ENCODE measurements at regions not wholly inside any gene's neighbourhood (a gene's known extent, or its start where the extent isn't known, plus 50 kb on each side); places are given as distances from the start of the nearest gene placed in this dataset.

DNA sequence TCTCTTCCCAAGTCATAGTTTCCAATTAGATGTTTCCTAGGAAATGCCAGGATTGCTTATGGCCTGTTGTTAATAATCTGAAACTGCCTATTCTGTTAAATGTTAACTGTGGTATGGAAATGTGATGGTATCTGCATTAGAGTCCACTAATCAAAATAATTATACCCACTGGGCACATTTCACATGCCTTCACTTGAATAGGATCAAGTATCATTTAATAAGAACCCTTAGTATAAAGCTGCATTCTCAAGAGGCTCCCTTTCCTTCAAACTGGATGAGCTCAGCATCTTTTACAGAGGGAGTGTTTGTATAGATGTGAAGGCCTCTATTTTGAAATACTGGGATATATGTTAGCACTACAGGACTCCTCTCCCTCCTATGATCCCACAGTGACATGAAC lies 477.2 kb upstream of the VRK2 start:
- H3K36me3 ChIP-seq (ENCODE audit: control insufficient read depth in 2 of 3, insufficient read depth in 3 of 3, low read length in 3 of 3), result no peaks in the 10 kb centered on the region
- H3K9ac ChIP-seq (ENCODE audit: low read length in 3 of 3), result no peak overlapping the region
- TF ChIP-seq, protein P1, sequence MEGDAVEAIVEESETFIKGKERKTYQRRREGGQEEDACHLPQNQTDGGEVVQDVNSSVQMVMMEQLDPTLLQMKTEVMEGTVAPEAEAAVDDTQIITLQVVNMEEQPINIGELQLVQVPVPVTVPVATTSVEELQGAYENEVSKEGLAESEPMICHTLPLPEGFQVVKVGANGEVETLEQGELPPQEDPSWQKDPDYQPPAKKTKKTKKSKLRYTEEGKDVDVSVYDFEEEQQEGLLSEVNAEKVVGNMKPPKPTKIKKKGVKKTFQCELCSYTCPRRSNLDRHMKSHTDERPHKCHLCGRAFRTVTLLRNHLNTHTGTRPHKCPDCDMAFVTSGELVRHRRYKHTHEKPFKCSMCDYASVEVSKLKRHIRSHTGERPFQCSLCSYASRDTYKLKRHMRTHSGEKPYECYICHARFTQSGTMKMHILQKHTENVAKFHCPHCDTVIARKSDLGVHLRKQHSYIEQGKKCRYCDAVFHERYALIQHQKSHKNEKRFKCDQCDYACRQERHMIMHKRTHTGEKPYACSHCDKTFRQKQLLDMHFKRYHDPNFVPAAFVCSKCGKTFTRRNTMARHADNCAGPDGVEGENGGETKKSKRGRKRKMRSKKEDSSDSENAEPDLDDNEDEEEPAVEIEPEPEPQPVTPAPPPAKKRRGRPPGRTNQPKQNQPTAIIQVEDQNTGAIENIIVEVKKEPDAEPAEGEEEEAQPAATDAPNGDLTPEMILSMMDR (IDR thresholded peaks at IDR 0.05; ENCODE audit: borderline replicate concordance, extremely low read depth, insufficient read depth), result no peak
- no peaks in the 10 kb centered on the region for H3K4me1 ChIP-seq (ENCODE audit: control insufficient read depth in 2 of 3, insufficient read depth in 2 of 3, low read depth in 1 of 3, low read length in 3 of 3)
- no peaks in the 10 kb centered on the region for H3K9me3 ChIP-seq (ENCODE audit: control insufficient read depth in 2 of 3, insufficient read depth in 1 of 3, low read length in 3 of 3)
- no peaks in the 10 kb centered on the region for H3K27me3 ChIP-seq (ENCODE audit: control insufficient read depth, insufficient read depth, low read length)
- H3K4me3 ChIP-seq (ENCODE audit: low read length in 3 of 3), result no peak overlapping the region
- intact Hi-C loops (cut with DNase I), result no loop called here
- H3K27ac ChIP-seq (ENCODE audit: low read depth in 2 of 2, low read length in 2 of 2), result no peak overlapping the region
- no peak for FAIRE-seq
- no peak for DNase-seq

DNA sequence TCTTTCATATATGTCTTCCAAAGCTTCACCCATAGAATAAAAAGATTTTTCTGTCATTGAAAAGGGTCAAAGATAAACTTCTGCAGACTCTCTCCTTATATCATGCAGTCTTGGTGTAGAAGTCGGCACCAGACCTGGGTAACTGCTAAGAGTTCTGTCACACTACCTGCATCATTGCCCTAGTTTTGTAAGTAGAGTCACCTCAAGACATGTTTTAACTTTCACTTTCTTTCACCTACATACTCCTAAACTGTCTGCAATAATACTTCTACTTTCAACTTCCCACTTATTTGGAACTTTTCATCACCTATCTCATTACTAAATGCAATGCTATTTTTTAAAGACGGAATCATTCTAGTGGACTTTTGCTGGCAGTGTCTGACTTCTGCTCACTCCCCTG lies 475.6 kb upstream of the VRK2 start:
- Histone ChIP-seq H3K27ac (ENCODE audit: low read depth in 2 of 2, low read length in 2 of 2) (no peak overlapping the region), H3K36me3 (ENCODE audit: control insufficient read depth in 2 of 3, insufficient read depth in 3 of 3, low read length in 3 of 3) (no peaks in the 10 kb centered on the region), H3K9ac (ENCODE audit: low read length in 3 of 3) (no peak overlapping the region), H3K27me3 (ENCODE audit: control insufficient read depth, insufficient read depth, low read length) (no peaks in the 10 kb centered on the region), H3K4me1 (ENCODE audit: control insufficient read depth in 2 of 3, insufficient read depth in 2 of 3, low read depth in 1 of 3, low read length in 3 of 3) (no peaks in the 10 kb centered on the region), H3K4me3 (ENCODE audit: low read length in 3 of 3) (no peak overlapping the region), H3K9me3 (ENCODE audit: control insufficient read depth in 2 of 3, insufficient read depth in 1 of 3, low read length in 3 of 3) (no peaks in the 10 kb centered on the region)
- DNase-seq (no peak), FAIRE-seq (no peak)
- intact Hi-C loops (cut with DNase I), result no loop called here
- TF ChIP-seq, protein P1 (IDR thresholded peaks at IDR 0.05; ENCODE audit: borderline replicate concordance, extremely low read depth, insufficient read depth), result no peak

DNA sequence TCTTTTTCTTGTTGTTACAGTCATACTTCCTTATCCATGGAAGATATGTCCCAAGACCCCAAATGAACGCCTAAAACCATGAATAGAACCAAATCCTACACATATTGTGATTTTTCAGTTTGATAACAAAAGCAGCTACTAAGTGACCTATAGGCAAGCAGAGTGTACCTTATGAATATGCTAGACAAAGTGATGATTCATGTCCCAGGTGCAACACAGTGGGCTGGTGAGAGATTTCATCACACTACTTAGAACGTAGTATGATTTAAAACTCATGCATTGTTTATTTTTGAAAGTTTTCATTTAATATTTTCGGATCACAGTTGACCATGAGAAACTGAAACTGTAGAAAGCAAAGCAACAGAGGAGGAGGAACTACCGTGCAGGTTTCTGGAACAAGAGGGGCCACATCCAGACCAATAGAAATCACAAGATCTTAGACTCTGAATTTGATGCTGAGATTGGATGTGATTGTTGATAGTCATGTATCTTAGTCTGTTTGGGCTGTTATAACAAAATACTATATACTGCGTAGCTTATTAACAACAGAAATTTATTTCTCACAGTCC lies 470.8 kb upstream of the VRK2 start:
- Histone ChIP-seq H3K4me1 (ENCODE audit: control insufficient read depth in 2 of 3, insufficient read depth in 2 of 3, low read depth in 1 of 3, low read length in 3 of 3) (no peaks in the 10 kb centered on the region), H3K9ac (ENCODE audit: low read length in 3 of 3) (no peak overlapping the region), H3K27me3 (ENCODE audit: control insufficient read depth, insufficient read depth, low read length) (no peaks in the 10 kb centered on the region), H3K27ac (ENCODE audit: low read depth in 2 of 2, low read length in 2 of 2) (no peak overlapping the region), H3K36me3 (ENCODE audit: control insufficient read depth in 2 of 3, insufficient read depth in 3 of 3, low read length in 3 of 3) (no peaks in the 10 kb centered on the region), H3K4me3 (ENCODE audit: low read length in 3 of 3) (no peak overlapping the region), H3K9me3 (ENCODE audit: control insufficient read depth in 2 of 3, insufficient read depth in 1 of 3, low read length in 3 of 3) (no peaks in the 10 kb centered on the region)
- DNase-seq (no peak), FAIRE-seq (no peak)
- TF ChIP-seq, protein P1 (IDR thresholded peaks at IDR 0.05; ENCODE audit: borderline replicate concordance, extremely low read depth, insufficient read depth), result no peak
- intact Hi-C loops (cut with DNase I), result no loop called here

DNA sequence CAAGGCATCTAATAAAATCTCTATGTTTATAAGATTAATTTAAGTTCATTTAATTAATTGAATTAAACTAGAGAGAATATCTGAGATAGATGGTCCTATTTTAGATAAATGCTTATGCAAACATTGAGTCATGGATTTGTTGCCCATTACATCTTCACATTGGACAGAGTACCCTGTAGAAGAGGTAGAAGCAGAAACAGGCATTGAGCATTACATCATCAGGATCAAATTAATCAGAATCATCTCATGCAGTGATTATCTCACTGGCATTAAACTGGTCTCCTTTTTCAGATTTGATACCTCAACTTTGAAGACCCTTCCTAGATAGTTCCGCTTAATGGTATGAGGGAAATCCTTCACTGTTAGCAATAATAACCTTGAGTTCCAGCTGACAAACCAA lies 469.6 kb upstream of the VRK2 start:
- no peak overlapping the region for H3K27ac ChIP-seq (ENCODE audit: low read depth in 2 of 2, low read length in 2 of 2)
- TF ChIP-seq, protein P1 (IDR thresholded peaks at IDR 0.05; ENCODE audit: borderline replicate concordance, extremely low read depth, insufficient read depth), result no peak
- intact Hi-C loops (cut with DNase I), result no loop called here
- H3K4me3 ChIP-seq (ENCODE audit: low read length in 3 of 3), result no peak overlapping the region
- FAIRE-seq (no peak), DNase-seq (no peak)
- no peak overlapping the region for H3K9ac ChIP-seq (ENCODE audit: low read length in 3 of 3)
- no peaks in the 10 kb centered on the region for H3K36me3 ChIP-seq (ENCODE audit: control insufficient read depth in 2 of 3, insufficient read depth in 3 of 3, low read length in 3 of 3)
- no peaks in the 10 kb centered on the region for H3K27me3 ChIP-seq (ENCODE audit: control insufficient read depth, insufficient read depth, low read length)
- no peaks in the 10 kb centered on the region for H3K9me3 ChIP-seq (ENCODE audit: control insufficient read depth in 2 of 3, insufficient read depth in 1 of 3, low read length in 3 of 3)
- H3K4me1 ChIP-seq (ENCODE audit: control insufficient read depth in 2 of 3, insufficient read depth in 2 of 3, low read depth in 1 of 3, low read length in 3 of 3), result no peaks in the 10 kb centered on the region

Measured in kidney (tissue), 13 donors.